ENCODE measurements at regions not wholly inside any gene's neighbourhood (a gene's known extent, or its start where the extent isn't known, plus 50 kb on each side); places are given as distances from the start of the nearest gene placed in this dataset.

DNA sequence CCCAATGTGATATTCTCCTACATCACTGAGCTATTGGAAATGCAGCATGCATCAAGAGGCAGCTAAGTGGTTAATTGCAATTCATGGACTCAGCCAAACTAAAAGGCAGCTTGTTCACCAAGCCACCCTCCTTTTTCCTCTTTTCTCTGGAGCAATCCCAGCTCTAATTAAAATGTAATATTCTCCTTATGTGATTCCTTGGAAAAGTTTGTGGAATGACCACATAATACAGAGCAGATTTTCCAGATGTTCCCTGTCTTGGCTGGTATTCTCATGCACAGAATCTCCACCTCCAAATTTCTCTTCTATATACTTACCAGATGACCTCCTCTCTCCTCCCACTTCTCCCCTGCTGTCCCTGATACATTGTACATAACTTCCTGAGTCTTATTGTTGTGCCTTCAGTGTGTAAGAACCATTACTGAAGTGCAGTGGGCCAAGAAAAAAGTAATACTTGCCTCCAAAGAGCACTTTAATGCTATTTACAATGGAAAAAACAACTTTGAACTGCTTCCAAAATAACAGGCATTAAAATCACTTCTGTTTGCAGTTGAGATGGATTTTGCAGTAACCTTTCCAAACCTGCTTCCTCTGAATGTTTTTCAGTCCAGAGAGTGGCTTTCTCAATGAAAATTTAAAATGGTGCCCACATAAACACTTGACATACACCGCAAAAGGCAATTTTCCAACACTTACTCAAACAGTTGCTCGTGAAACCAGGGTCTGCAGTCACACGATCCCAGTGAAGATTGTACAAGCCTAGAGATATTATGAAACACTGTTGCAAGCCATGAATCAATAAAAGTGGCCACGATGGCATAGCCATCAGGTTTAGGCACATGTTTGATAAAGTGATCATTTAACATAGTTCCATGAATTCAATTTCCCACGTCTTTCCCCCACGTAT lies 258.0 kb downstream of the MTX2 start:
- no peak overlapping the region for H3K4me3 Mint-ChIP-seq
- no peaks in the 10 kb centered on the region for H3K36me3 Mint-ChIP-seq (ENCODE audit: low read depth)
- H3K27me3 Mint-ChIP-seq (ENCODE audit: low read depth, poor library complexity): no peaks in the 10 kb centered on the region
- DNase-seq: no peak
- no peaks in the 10 kb centered on the region for H3K9me3 Mint-ChIP-seq
- TF ChIP-seq, protein P1, sequence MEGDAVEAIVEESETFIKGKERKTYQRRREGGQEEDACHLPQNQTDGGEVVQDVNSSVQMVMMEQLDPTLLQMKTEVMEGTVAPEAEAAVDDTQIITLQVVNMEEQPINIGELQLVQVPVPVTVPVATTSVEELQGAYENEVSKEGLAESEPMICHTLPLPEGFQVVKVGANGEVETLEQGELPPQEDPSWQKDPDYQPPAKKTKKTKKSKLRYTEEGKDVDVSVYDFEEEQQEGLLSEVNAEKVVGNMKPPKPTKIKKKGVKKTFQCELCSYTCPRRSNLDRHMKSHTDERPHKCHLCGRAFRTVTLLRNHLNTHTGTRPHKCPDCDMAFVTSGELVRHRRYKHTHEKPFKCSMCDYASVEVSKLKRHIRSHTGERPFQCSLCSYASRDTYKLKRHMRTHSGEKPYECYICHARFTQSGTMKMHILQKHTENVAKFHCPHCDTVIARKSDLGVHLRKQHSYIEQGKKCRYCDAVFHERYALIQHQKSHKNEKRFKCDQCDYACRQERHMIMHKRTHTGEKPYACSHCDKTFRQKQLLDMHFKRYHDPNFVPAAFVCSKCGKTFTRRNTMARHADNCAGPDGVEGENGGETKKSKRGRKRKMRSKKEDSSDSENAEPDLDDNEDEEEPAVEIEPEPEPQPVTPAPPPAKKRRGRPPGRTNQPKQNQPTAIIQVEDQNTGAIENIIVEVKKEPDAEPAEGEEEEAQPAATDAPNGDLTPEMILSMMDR (IDR thresholded peaks at IDR 0.05): no peak
- H3K27ac Mint-ChIP-seq: no peak overlapping the region
- peaks cover 26% of the 10 kb centered on the region for H3K4me1 Mint-ChIP-seq

DNA sequence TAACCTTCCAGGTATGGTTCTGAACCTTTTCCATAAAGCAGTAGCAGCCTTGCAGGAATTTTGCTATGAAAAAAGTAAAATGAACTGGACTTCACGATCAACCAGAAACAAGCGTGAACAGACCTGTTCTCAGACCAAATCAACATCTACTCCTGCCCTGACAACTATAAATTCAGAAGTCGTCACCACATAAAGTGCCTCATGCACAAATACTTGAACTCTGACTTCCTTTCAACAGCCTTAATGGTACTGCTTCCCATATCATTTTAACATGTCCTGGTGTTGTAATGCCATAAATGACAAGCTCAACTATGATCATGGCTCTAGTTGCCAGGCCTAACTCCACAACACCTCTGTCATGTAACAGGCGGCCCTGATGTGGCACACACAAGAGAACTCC lies 262.4 kb downstream of the MTX2 start:
- Mint-ChIP-seq H3K36me3 (ENCODE audit: low read depth) (no peaks in the 10 kb centered on the region), H3K9me3 (no peaks in the 10 kb centered on the region)

DNA sequence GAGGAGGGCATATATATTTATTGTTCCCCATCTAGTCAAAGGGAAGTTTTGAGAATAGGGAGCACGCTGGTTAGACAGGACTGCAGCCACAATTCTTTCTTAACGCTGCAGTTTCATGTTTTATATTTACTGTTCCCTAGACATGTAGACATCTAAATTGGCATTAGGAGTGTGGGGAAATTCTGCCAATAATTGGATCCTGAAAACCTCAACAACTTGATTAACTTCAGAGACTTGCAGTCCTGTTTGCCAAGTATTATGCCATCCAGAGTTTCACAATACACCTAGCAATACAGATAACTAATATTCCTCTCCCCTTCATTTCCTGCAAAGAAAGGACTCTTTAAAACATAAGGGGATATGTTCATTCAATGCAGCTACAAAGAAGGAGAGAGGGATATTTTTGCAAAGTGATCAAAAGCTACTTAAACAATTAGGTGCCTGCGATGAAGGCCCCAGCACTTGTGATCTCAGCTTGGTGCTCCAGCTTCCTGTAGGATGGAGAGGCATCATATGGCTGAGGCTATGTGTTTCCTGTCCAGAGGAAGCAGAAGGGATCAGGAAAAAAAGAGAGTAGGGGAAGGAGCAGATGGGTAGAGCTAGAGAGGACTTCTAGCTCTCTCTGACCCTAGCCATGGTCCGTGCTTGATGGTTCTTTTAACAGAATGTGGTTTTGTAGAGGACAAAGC lies 264.4 kb downstream of the MTX2 start:
- no peak for DNase-seq
- Mint-ChIP-seq H3K4me1 (peaks cover 44% of the 10 kb centered on the region), H3K36me3 (ENCODE audit: low read depth) (no peaks in the 10 kb centered on the region), H3K27me3 (ENCODE audit: low read depth, poor library complexity) (no peaks in the 10 kb centered on the region), H3K27ac (no peak overlapping the region), H3K4me3 (no peak overlapping the region), H3K9me3 (no peaks in the 10 kb centered on the region)
- TF ChIP-seq, protein P1 (IDR thresholded peaks at IDR 0.05): no peak

More for the DNA sequence above, 262.4 kb downstream of the MTX2 start:
- H3K27ac Mint-ChIP-seq: no peak overlapping the region
- no peak overlapping the region for H3K4me3 Mint-ChIP-seq
- TF ChIP-seq, protein P1 (IDR thresholded peaks at IDR 0.05): no peak
- DNase-seq: no peak
- H3K4me1 Mint-ChIP-seq: peaks cover 51% of the 10 kb centered on the region
- H3K27me3 Mint-ChIP-seq (ENCODE audit: low read depth, poor library complexity): no peaks in the 10 kb centered on the region

- Mint-ChIP-seq H3K27me3 (ENCODE audit: low read depth, poor library complexity) (no peaks in the 10 kb centered on the region), H3K36me3 (ENCODE audit: low read depth) (no peaks in the 10 kb centered on the region), H3K9me3 (no peaks in the 10 kb centered on the region), H3K4me3 (no peak overlapping the region), H3K27ac (no peak overlapping the region), H3K4me1 (peaks cover 48% of the 10 kb centered on the region)
- DNase-seq: no peak
- TF ChIP-seq, protein P1 (IDR thresholded peaks at IDR 0.05): no peak
These were observed 265.7 kb downstream of the MTX2 start for GRCh38 chr2:176534798-176535466.

DNA sequence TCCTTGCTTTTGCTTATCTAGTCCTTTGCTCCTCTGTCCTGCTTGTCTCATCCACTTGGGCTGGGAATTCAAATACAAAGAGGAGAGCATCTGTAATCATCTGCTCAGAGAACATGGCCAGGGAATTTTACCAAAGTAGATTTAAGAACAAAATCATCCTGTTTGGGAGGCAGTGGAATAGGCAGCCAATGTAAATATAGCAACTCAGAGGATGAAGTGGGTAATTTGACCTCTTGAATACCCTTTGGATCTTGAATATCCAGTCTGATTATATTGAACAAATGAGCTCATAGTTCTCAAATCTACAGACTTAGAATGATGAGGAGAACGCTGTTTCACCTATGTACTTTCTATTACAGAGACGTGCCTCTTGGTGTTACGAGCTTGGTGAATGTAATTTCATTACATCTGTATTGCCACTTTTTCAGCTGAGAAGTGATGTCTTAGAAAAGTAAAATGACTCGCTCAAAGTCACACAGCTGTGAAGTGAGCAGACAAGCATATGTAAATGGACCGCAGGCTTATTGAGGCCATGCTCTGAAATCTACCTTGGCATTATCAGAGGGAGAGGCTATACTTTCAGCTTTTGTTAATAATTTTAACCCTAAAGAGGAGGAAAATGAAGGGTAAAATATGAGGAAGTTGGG lies 266.3 kb downstream of the MTX2 start:
- Mint-ChIP-seq H3K27me3 (ENCODE audit: low read depth, poor library complexity) (no peaks in the 10 kb centered on the region), H3K4me3 (no peak overlapping the region), H3K4me1 (peaks cover 50% of the 10 kb centered on the region), H3K9me3 (no peaks in the 10 kb centered on the region), H3K27ac (no peak overlapping the region), H3K36me3 (ENCODE audit: low read depth) (no peaks in the 10 kb centered on the region)
- TF ChIP-seq, protein P1 (IDR thresholded peaks at IDR 0.05): no peak
- DNase-seq: no peak
